SJCRH30 (cell line): ENCODE measurements at regions not wholly inside any gene's neighbourhood (a gene's known extent, or its start where the extent isn't known, plus 50 kb on each side); places are given as distances from the start of the nearest gene placed in this dataset.

Source experiments
- DNase-seq, 2 experiments: peaks; one replicate each; pipeline ENCODE4 v3.0.0-alpha.2; 2015 to 2020
- H3K27ac ChIP-seq: fragments of 250-450 bp; sonication (Bioruptor Pico); 2 replicates; pipeline ENCODE4 v1.5.1; 2020; ENCODE audit warnings: mild to moderate bottlenecking, moderate library complexity
- H3K27me3 ChIP-seq: fragments of 250-450 bp; sonication (Bioruptor Pico); 2 replicates; pipeline ENCODE4 v1.5.1; 2020; ENCODE audit warnings: mild to moderate bottlenecking, moderate library complexity
- H3K36me3 ChIP-seq: fragments of 250-450 bp; sonication (Bioruptor Pico); 2 replicates; pipeline ENCODE4 v1.5.1; 2020; ENCODE audit warnings: mild to moderate bottlenecking, moderate library complexity
- H3K4me1 ChIP-seq: fragments of 250-450 bp; sonication (Bioruptor Pico); 2 replicates; pipeline ENCODE4 v1.5.1; 2020; ENCODE audit warnings: mild to moderate bottlenecking, moderate library complexity
- H3K4me3 ChIP-seq: fragments of 250-450 bp; sonication (Bioruptor Pico); 2 replicates; pipeline ENCODE4 v1.5.1; 2020; ENCODE audit warnings: mild to moderate bottlenecking, moderate library complexity
- H3K9me3 ChIP-seq: fragments of 250-450 bp; sonication (Bioruptor Pico); replicated peaks from 2 replicates; pipeline ENCODE4 v1.5.1; 2020; ENCODE audit warnings: mild to moderate bottlenecking, moderate library complexity

DNA sequence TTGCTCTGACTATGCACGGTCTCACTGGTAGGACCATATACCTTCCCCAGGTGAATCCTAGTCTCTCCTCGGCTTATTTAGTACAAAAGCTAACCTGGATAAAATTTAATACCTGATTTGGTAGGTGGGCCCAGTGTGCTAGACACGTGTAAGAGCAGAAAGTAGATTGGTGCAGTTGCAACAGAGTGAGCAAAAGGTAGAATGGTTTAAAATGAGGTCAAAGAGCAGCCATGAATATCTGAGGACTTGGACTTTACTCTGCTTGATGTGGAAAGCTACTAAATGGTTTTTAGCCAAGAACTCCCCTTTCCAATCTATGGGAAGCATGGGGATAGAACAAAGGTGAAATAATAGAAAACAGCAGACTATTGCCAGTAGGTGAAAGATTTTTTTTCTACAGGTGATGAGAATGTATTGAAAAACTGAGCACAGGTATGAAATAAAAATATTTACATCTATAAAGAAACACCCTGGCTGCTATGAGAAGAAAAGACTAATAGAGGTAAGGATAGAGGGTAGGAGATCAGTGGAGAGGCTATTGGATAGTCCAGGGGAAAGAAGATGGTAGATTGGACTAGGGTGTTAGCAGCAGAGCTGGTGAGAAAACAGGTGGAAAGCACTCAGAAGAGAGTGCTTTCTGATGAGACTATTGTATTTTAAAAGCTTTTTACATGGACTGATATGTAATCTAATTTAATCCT lies 61.3 kb upstream of the BCL9 start:
- no peaks in the 10 kb centered on the region for H3K27me3 ChIP-seq
- no peaks in the 10 kb centered on the region for H3K4me1 ChIP-seq
- H3K27ac ChIP-seq, result no peak overlapping the region
- H3K36me3 ChIP-seq, result no peaks in the 10 kb centered on the region
- DNase-seq, result no peak
- no peak overlapping the region for H3K4me3 ChIP-seq
- no peaks in the 10 kb centered on the region for H3K9me3 ChIP-seq

DNA sequence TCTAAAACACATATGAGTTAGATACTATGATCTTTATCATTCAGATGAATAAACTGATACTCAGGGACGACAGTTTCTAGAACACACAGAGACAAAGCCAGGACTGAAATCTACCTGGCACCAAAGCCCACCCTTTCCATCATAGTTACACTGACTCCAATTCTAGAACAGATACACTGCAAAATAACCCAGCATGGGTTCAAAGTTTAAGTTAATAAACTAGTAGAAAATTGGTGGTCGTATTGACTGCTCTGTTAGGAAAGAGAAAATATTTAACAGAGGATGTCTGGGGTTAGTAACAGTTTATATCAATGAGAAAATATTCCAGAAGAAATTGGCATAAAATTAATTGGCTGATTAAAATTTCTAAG lies 60.8 kb upstream of the BCL9 start:
- Histone ChIP-seq H3K36me3 (no peaks in the 10 kb centered on the region), H3K27me3 (no peaks in the 10 kb centered on the region), H3K27ac (no peak overlapping the region), H3K9me3 (no peaks in the 10 kb centered on the region), H3K4me1 (no peaks in the 10 kb centered on the region), H3K4me3 (no peak overlapping the region)
- no peak for DNase-seq

DNA sequence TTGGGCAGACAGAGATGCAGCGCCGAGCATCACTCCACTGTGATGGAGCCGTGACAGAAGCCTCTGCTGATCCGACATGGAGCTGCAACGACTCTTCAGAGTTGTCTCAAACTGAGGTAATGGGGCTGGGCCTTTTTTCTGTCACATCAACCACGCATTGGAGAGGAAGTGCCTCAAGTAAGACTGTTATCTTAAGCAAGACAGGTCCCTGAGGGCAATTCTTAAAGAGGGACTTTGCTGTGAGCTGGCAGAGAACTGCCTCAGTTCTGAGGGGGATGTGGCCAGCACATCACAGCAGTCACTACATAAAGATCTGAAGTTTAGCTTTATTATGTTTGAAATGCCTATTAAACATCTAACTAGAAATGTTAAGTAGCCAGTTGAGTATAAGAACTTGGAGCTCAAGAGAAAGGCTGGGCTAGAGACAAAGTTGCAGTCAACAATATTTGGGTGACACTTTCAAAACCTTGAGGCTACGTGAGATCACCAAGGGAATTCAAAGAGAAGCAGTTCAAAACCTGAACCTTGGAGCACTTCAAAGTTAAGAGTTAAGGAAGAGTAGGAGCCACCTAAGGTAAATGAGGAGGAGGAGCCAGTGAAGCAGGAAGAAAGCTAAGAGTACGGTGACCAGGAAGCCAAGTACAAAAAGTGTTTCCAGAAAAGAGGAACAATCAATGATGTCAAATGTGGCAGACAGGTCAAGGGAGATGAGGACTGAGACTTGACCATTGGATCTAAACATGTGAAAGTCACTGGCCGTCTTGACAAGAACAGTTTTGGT lies 54.2 kb upstream of the BCL9 start:
- H3K27ac ChIP-seq, result no peak overlapping the region
- no peaks in the 10 kb centered on the region for H3K4me1 ChIP-seq

GRCh38 chr1:147491098-147491497 lies 50.2 kb upstream of the BCL9 start:
- Histone ChIP-seq H3K36me3 (no peaks in the 10 kb centered on the region), H3K4me3 (no peak overlapping the region), H3K27me3 (no peaks in the 10 kb centered on the region), H3K9me3 (no peaks in the 10 kb centered on the region), H3K27ac (no peak overlapping the region), H3K4me1 (no peaks in the 10 kb centered on the region)
- no peak for DNase-seq

More for the DNA sequence above, 54.2 kb upstream of the BCL9 start:
- Histone ChIP-seq H3K4me3 (no peak overlapping the region), H3K36me3 (no peaks in the 10 kb centered on the region), H3K27me3 (no peaks in the 10 kb centered on the region), H3K9me3 (no peaks in the 10 kb centered on the region)
- DNase-seq, result no peak
